ENCODE measurements at regions not wholly inside any gene's neighbourhood (a gene's known extent, or its start where the extent isn't known, plus 50 kb on each side); places are given as distances from the start of the nearest gene placed in this dataset.

DNA sequence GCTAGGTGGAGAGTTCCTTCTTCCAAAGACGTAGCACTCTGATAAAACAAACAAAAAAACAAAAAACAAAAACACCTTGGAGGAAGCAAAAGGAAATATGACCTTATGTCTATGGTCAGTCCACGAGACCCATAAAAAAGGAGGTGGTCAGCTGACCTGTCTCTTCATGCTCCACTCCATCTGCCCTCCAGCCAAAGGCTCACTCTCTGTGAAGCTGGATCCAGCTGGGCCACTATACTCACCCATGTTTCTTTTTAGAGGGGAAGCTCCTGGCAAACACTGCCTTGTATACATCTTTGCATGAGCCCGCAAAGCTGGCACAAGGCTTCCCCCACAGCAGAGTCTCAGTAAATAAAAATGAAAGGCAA is 126.1 kb upstream of the CACHD1 start:
- intact Hi-C loops (cut with micrococcal nuclease; ENCODE audit: unreplicated experiment): no loop called here
- no peak for DNase-seq (ENCODE audit: low read depth, low spot score)
- no peaks in the 10 kb centered on the region for H3K9me3 ChIP-seq (ENCODE audit: control insufficient read depth, insufficient read depth, low read depth, low read length)
- H3K36me3 ChIP-seq (ENCODE audit: control insufficient read depth, insufficient read depth, low read length): no peaks in the 10 kb centered on the region
- peaks cover 41% of the 10 kb centered on the region for H3K4me1 ChIP-seq (ENCODE audit: control insufficient read depth, insufficient read depth, low read length)
- peak overlapping the region; percentile 97 for H3K27ac ChIP-seq (ENCODE audit: low read length)
- TF ChIP-seq, protein P1, sequence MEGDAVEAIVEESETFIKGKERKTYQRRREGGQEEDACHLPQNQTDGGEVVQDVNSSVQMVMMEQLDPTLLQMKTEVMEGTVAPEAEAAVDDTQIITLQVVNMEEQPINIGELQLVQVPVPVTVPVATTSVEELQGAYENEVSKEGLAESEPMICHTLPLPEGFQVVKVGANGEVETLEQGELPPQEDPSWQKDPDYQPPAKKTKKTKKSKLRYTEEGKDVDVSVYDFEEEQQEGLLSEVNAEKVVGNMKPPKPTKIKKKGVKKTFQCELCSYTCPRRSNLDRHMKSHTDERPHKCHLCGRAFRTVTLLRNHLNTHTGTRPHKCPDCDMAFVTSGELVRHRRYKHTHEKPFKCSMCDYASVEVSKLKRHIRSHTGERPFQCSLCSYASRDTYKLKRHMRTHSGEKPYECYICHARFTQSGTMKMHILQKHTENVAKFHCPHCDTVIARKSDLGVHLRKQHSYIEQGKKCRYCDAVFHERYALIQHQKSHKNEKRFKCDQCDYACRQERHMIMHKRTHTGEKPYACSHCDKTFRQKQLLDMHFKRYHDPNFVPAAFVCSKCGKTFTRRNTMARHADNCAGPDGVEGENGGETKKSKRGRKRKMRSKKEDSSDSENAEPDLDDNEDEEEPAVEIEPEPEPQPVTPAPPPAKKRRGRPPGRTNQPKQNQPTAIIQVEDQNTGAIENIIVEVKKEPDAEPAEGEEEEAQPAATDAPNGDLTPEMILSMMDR (IDR thresholded peaks at IDR 0.05): no peak
- peak; percentile 49; the same call in 1 of the 2 replicates for TF ChIP-seq POLR2AphosphoS5 (IDR thresholded peaks at IDR 0.05; ENCODE audit: low read depth, low read length)
- peak; percentile 93 for TF ChIP-seq TCF7L2 (IDR thresholded peaks at IDR 0.05; ENCODE audit: low read depth, low read length)
- BruUV-seq (replicated peaks): no TSS peak
- in situ Hi-C loops (cut with HindIII; ENCODE audit: low pct_unique_long_range_greater_than_20kb, low sequenced_read_pairs): no loop called here
- peak; percentile 83 for ATAC-seq
- no peaks in the 10 kb centered on the region for H3K27me3 ChIP-seq (ENCODE audit: control insufficient read depth, insufficient read depth, low read length)
- ChIA-PET POLR2A (interaction anchor here (0.8 kb wide), 1 partner anchor 45 kb away, joined by 3 read pairs; no protein-coding TSS in a partner anchor), CTCF (interaction anchor here (0.5 to 0.6 kb wide), 2 partner anchors 51 to 480 kb away, joined by 3 to 4 read pairs; no protein-coding TSS in a partner anchor)
- H3K4me3 ChIP-seq (ENCODE audit: low read depth in 2 of 2, low read length in 2 of 2): peak overlapping the region in 1 of 2 experiments; percentile 28; a peak in 2 of 4 replicates

DNA sequence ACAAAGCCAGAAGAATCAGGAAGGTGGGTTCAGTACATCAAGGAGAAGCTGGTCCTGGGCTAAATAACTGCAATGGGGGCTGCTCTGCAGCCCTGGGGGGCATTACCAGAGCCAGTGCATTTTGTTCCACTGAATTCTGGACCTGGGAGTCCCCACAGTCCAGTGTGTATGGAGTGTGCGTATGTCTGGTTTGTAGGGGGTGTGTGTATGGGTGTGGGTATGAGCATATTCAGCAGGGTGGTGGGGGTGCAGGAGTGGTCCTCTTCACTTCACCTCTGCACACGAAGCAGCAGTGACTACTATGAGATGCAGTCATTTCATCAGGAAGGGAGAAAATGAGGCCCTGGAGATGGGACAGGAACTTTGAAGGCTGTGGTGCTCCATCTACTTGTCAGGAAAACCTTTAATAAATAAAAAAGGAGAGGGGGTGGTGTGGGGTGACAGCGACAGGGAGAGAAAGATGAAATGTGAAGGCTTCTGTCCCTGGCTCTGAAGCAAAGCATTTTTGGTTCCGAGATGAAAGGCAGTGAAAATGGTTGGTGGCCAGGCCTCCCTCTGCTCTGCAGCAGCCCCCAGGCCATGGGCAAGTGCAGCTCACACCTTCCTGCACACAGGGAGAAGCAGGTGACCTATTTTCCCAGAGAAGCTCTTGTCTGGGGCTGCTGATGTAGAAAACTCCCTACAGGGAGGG is 121.5 kb upstream of the CACHD1 start:
- Histone ChIP-seq H3K4me1 (ENCODE audit: control insufficient read depth, insufficient read depth, low read length) (peaks cover 27% of the 10 kb centered on the region), H3K27me3 (ENCODE audit: control insufficient read depth, insufficient read depth, low read length) (no peaks in the 10 kb centered on the region), H3K4me3 (ENCODE audit: low read depth in 2 of 2, low read length in 2 of 2) (no peak overlapping the region), H3K27ac (ENCODE audit: low read length) (peak overlapping the region; percentile 56), H3K9me3 (ENCODE audit: control insufficient read depth, insufficient read depth, low read depth, low read length) (no peaks in the 10 kb centered on the region), H3K36me3 (ENCODE audit: control insufficient read depth, insufficient read depth, low read length) (no peaks in the 10 kb centered on the region)
- no peak for DNase-seq (ENCODE audit: low read depth, low spot score)
- ChIA-PET POLR2A (interaction anchor here (0.6 kb wide), 1 partner anchor 42 kb away, joined by 10 read pairs; no protein-coding TSS in a partner anchor), CTCF (no interaction called here)
- ATAC-seq: no peak
- in situ Hi-C loops (cut with HindIII; ENCODE audit: low pct_unique_long_range_greater_than_20kb, low sequenced_read_pairs): no loop called here
- TF ChIP-seq TCF7L2 (IDR thresholded peaks at IDR 0.05; ENCODE audit: low read depth, low read length) (no peak), SIN3A (IDR thresholded peaks at IDR 0.05; ENCODE audit: borderline replicate concordance, insufficient read depth, low read depth, low read length) (no peak), POLR2AphosphoS5 (IDR thresholded peaks at IDR 0.05; ENCODE audit: low read depth, low read length) (no peak)
- TF ChIP-seq, protein P2, sequence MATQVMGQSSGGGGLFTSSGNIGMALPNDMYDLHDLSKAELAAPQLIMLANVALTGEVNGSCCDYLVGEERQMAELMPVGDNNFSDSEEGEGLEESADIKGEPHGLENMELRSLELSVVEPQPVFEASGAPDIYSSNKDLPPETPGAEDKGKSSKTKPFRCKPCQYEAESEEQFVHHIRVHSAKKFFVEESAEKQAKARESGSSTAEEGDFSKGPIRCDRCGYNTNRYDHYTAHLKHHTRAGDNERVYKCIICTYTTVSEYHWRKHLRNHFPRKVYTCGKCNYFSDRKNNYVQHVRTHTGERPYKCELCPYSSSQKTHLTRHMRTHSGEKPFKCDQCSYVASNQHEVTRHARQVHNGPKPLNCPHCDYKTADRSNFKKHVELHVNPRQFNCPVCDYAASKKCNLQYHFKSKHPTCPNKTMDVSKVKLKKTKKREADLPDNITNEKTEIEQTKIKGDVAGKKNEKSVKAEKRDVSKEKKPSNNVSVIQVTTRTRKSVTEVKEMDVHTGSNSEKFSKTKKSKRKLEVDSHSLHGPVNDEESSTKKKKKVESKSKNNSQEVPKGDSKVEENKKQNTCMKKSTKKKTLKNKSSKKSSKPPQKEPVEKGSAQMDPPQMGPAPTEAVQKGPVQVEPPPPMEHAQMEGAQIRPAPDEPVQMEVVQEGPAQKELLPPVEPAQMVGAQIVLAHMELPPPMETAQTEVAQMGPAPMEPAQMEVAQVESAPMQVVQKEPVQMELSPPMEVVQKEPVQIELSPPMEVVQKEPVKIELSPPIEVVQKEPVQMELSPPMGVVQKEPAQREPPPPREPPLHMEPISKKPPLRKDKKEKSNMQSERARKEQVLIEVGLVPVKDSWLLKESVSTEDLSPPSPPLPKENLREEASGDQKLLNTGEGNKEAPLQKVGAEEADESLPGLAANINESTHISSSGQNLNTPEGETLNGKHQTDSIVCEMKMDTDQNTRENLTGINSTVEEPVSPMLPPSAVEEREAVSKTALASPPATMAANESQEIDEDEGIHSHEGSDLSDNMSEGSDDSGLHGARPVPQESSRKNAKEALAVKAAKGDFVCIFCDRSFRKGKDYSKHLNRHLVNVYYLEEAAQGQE (IDR thresholded peaks at IDR 0.05; ENCODE audit: insufficient read depth in 1 of 2, low read depth in 2 of 2, low read length in 1 of 2): no peak
- TF ChIP-seq, protein P1 (IDR thresholded peaks at IDR 0.05): no peak
- intact Hi-C loops (cut with micrococcal nuclease; ENCODE audit: unreplicated experiment): no loop called here
- no TSS peak for BruUV-seq (replicated peaks)

Data from Panc1 (cell line).